ENCODE measurements at regions not wholly inside any gene's neighbourhood (a gene's known extent, or its start where the extent isn't known, plus 50 kb on each side); places are given as distances from the start of the nearest gene placed in this dataset.

DNA sequence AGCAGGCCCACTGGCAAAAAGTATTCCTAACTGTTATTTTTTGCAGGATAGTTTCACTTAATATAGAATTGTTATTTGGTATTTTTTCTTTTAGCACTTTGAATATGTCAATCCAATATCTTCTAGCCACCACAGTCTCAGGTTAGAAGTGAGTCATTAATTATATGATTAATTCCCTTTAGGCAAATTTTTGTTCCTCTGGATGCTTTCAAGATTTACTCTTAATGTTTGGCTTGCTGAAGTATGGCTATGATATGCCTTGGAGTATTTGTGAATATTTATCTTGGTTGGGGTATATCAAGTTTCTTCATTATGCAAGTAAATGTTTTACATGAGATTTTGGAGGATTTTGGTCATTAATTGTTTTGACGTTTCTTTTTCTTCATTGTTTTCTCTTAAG, 152.1 kb upstream of the ALCAM start:
- no peak for DNase-seq (ENCODE audit: extremely low spot score)
- TF ChIP-seq ARNT (IDR thresholded peaks at IDR 0.05) (no peak), SP1 (IDR thresholded peaks at IDR 0.05) (no peak), FOXA1 (IDR thresholded peaks at IDR 0.05) (no peak), BHLHE40 (IDR thresholded peaks at IDR 0.05; ENCODE audit: borderline replicate concordance) (no peak)
- TF ChIP-seq, protein P1, sequence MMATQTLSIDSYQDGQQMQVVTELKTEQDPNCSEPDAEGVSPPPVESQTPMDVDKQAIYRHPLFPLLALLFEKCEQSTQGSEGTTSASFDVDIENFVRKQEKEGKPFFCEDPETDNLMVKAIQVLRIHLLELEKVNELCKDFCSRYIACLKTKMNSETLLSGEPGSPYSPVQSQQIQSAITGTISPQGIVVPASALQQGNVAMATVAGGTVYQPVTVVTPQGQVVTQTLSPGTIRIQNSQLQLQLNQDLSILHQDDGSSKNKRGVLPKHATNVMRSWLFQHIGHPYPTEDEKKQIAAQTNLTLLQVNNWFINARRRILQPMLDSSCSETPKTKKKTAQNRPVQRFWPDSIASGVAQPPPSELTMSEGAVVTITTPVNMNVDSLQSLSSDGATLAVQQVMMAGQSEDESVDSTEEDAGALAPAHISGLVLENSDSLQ (IDR thresholded peaks at IDR 0.05): no peak
- ChIA-PET POLR2A (no interaction called here), CTCF (no interaction called here)

DNA sequence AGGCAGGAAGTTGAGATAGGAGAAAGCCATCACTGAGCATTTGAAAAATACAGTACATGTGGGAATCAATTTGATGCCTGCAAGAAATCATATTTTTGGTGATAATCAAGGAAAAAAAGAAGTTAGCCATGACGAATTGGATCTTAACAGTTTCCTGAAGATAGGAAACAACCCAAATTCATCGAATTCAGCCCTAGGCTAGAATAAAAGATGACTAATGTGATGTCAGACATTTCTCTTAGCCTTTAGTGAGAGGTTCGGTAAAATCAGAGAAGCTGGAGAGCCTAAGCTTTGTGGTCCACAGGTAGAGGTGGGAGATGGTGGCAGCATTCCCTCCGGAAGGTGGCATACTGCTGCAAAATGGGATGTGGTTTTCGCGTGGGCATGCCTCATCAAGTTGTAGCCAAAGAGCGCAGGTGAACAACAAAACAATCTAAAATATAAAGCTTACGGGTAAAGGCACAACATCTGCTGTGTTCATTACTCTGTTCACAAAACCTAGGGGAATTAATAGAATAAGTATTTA, 144.1 kb upstream of the ALCAM start:
- ChIA-PET CTCF (no interaction called here), POLR2A (no interaction called here)
- no peak for DNase-seq (ENCODE audit: extremely low spot score)
- TF ChIP-seq TARDBP (IDR thresholded peaks at IDR 0.05) (no peak), ELF4 (IDR thresholded peaks at IDR 0.05) (no peak), FOXK2 (IDR thresholded peaks at IDR 0.05) (no peak), ZNF384 (IDR thresholded peaks at IDR 0.05) (no peak), SUZ12 (IDR thresholded peaks at IDR 0.05) (no peak), HDGF (IDR thresholded peaks at IDR 0.05; ENCODE audit: borderline replicate concordance) (no peak), FOXA1 (IDR thresholded peaks at IDR 0.05) (no peak), ARNT (IDR thresholded peaks at IDR 0.05) (no peak), SP1 (IDR thresholded peaks at IDR 0.05) (no peak), FOXM1 (IDR thresholded peaks at IDR 0.05; ENCODE audit: borderline replicate concordance) (no peak), CTBP1 (IDR thresholded peaks at IDR 0.05; ENCODE audit: borderline replicate concordance) (no peak), LEF1 (IDR thresholded peaks at IDR 0.05; ENCODE audit: borderline replicate concordance) (no peak), BHLHE40 (IDR thresholded peaks at IDR 0.05; ENCODE audit: borderline replicate concordance) (no peak), NFRKB (IDR thresholded peaks at IDR 0.05) (no peak), L3MBTL2 (conservative IDR thresholded peaks at IDR 0.05) (no peak)
- TF ChIP-seq, protein P1 (IDR thresholded peaks at IDR 0.05): no peak

DNA sequence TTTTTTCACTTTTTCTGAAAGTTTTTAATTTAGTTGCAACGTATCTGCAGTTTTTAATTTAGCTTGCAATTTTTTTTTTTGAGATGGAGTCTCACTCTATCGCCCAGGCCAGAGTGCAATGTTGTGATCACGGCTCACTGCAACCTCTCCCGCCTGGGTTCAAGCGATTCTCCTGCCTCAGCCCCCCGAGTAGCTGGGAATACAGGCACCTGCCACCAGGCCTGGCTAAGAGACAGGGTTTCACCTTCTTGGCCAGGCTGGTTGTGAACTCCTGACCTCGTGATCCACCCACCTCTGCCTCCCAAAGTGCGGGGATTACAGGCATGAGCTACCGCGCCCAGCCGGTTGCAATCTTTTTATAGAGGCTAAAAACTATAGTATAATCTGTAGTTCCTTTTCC, 142.9 kb upstream of the ALCAM start:
- no peak for DNase-seq (ENCODE audit: extremely low spot score)
- ChIA-PET POLR2A (no interaction called here), CTCF (no interaction called here)
- no peak for TF ChIP-seq BHLHE40 (IDR thresholded peaks at IDR 0.05; ENCODE audit: borderline replicate concordance)
- TF ChIP-seq ZNF384 (IDR thresholded peaks at IDR 0.05): no peak
- TF ChIP-seq HDGF (IDR thresholded peaks at IDR 0.05; ENCODE audit: borderline replicate concordance): no peak
- no peak for TF ChIP-seq SUZ12 (IDR thresholded peaks at IDR 0.05)
- TF ChIP-seq, protein P1 (IDR thresholded peaks at IDR 0.05): no peak
- no peak for TF ChIP-seq L3MBTL2 (conservative IDR thresholded peaks at IDR 0.05)
- no peak for TF ChIP-seq FOXM1 (IDR thresholded peaks at IDR 0.05; ENCODE audit: borderline replicate concordance)
- no peak for TF ChIP-seq LEF1 (IDR thresholded peaks at IDR 0.05; ENCODE audit: borderline replicate concordance)
- no peak for TF ChIP-seq ARNT (IDR thresholded peaks at IDR 0.05)
- TF ChIP-seq SP1 (IDR thresholded peaks at IDR 0.05): no peak
- no peak for TF ChIP-seq FOXK2 (IDR thresholded peaks at IDR 0.05)
- no peak for TF ChIP-seq TARDBP (IDR thresholded peaks at IDR 0.05)

DNA sequence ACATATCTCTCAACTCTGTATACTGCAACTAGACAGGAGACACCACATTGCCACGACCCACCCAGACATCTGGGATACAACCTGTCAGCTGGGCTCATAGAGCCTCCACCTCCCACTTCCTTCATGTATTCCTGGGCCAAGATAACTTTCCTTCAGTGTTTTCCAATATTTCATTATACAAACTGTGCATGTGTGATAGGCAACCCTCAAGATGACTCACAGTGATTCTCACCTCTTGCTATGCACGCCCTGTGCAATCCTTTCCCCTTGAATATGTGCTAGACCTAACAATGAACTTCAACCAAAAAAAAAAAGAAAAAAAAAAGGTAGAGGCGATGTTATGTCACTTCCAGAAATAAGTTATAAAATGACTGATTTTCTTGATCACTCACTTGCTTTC, 138.0 kb upstream of the ALCAM start:
- ChIA-PET POLR2A (no interaction called here), CTCF (no interaction called here)
- TF ChIP-seq LEF1 (IDR thresholded peaks at IDR 0.05; ENCODE audit: borderline replicate concordance): no peak
- TF ChIP-seq BHLHE40 (IDR thresholded peaks at IDR 0.05; ENCODE audit: borderline replicate concordance): no peak
- TF ChIP-seq NFRKB (IDR thresholded peaks at IDR 0.05): no peak
- TF ChIP-seq ARNT (IDR thresholded peaks at IDR 0.05): no peak
- TF ChIP-seq FOXA1 (IDR thresholded peaks at IDR 0.05): no peak
- TF ChIP-seq CTBP1 (IDR thresholded peaks at IDR 0.05; ENCODE audit: borderline replicate concordance): no peak
- TF ChIP-seq FOXK2 (IDR thresholded peaks at IDR 0.05): no peak
- TF ChIP-seq SP1 (IDR thresholded peaks at IDR 0.05): no peak
- TF ChIP-seq FOXM1 (IDR thresholded peaks at IDR 0.05; ENCODE audit: borderline replicate concordance): no peak
- no peak for TF ChIP-seq SUZ12 (IDR thresholded peaks at IDR 0.05)
- no peak for TF ChIP-seq HDGF (IDR thresholded peaks at IDR 0.05; ENCODE audit: borderline replicate concordance)
- TF ChIP-seq, protein P1 (IDR thresholded peaks at IDR 0.05): no peak
- DNase-seq (ENCODE audit: extremely low spot score): no peak

DNA sequence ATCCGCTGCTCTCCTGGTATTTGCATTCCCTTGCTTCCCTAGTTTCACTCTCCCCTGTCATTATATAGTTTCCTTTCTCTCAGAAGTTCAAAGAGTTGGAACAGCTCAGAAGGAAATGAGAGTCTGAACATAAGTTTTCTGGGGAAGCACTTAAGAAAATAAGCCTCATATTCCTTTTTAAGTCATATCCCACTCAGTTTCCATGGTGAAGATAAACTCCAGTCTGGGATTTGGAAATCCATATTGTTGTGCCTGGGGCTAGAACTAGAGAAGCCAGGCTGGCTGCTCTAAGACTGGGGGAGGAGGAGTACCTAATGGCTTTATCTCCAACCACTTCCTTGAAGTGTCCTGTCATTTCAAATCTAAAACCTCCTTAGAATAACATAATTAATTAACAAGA, 134.2 kb upstream of the ALCAM start:
- ChIA-PET POLR2A (no interaction called here), CTCF (no interaction called here)
- DNase-seq (ENCODE audit: extremely low spot score): no peak
- no peak for TF ChIP-seq HDGF (IDR thresholded peaks at IDR 0.05; ENCODE audit: borderline replicate concordance)
- no peak for TF ChIP-seq FOXM1 (IDR thresholded peaks at IDR 0.05; ENCODE audit: borderline replicate concordance)
- no peak for TF ChIP-seq SUZ12 (IDR thresholded peaks at IDR 0.05)
- no peak for TF ChIP-seq BHLHE40 (IDR thresholded peaks at IDR 0.05; ENCODE audit: borderline replicate concordance)
- TF ChIP-seq LEF1 (IDR thresholded peaks at IDR 0.05; ENCODE audit: borderline replicate concordance): no peak
- no peak for TF ChIP-seq TARDBP (IDR thresholded peaks at IDR 0.05)
- TF ChIP-seq ARNT (IDR thresholded peaks at IDR 0.05): no peak
- TF ChIP-seq ZNF384 (IDR thresholded peaks at IDR 0.05): no peak
- TF ChIP-seq ELF4 (IDR thresholded peaks at IDR 0.05): no peak
- TF ChIP-seq SP1 (IDR thresholded peaks at IDR 0.05): no peak
- TF ChIP-seq FOXA1 (IDR thresholded peaks at IDR 0.05): no peak
- TF ChIP-seq, protein P1 (IDR thresholded peaks at IDR 0.05): no peak
- no peak for TF ChIP-seq NFRKB (IDR thresholded peaks at IDR 0.05)
- no peak for TF ChIP-seq CTBP1 (IDR thresholded peaks at IDR 0.05; ENCODE audit: borderline replicate concordance)
- TF ChIP-seq FOXK2 (IDR thresholded peaks at IDR 0.05): no peak
- TF ChIP-seq L3MBTL2 (conservative IDR thresholded peaks at IDR 0.05): no peak

All from HEK293T (cell line).